ENCODE measurements at regions not wholly inside any gene's neighbourhood (a gene's known extent, or its start where the extent isn't known, plus 50 kb on each side); places are given as distances from the start of the nearest gene placed in this dataset.

DNA sequence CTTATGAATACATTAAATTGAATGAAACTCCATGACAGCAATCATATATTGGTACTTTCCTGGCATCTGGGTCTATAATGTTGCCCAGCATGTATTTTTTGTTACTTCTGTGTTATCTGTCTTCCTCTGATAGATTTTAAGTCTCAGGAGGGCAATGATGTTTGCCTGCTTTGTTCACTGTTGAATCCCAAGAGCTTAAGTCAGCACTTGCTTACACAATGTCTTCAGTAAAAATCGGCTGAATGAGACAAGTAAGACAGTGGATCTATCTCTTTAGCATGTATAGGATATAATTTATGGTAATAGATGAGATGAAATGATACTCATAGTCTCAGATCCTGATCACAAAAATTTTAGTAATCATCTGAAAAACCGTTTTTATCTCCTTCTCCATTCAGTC lies 1034.9 kb upstream of the EPHA7 start:
- no peak for TF ChIP-seq EZH2 (IDR thresholded peaks at IDR 0.05)
- TF ChIP-seq, protein P1, sequence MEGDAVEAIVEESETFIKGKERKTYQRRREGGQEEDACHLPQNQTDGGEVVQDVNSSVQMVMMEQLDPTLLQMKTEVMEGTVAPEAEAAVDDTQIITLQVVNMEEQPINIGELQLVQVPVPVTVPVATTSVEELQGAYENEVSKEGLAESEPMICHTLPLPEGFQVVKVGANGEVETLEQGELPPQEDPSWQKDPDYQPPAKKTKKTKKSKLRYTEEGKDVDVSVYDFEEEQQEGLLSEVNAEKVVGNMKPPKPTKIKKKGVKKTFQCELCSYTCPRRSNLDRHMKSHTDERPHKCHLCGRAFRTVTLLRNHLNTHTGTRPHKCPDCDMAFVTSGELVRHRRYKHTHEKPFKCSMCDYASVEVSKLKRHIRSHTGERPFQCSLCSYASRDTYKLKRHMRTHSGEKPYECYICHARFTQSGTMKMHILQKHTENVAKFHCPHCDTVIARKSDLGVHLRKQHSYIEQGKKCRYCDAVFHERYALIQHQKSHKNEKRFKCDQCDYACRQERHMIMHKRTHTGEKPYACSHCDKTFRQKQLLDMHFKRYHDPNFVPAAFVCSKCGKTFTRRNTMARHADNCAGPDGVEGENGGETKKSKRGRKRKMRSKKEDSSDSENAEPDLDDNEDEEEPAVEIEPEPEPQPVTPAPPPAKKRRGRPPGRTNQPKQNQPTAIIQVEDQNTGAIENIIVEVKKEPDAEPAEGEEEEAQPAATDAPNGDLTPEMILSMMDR (IDR thresholded peaks at IDR 0.05) = no peak
- TF ChIP-seq EZH2phosphoT487 (IDR thresholded peaks at IDR 0.05) = no peak

Data from neural progenitor cell (in vitro differentiated cells).